K562 (cell line): ENCODE measurements at regions not wholly inside any gene's neighbourhood (a gene's known extent, or its start where the extent isn't known, plus 50 kb on each side); places are given as distances from the start of the nearest gene placed in this dataset.

Source experiments
- ARID1B ChIP-seq: fragments of 450-650 bp; IDR thresholded peaks from 2 replicates; pipeline ENCODE4 v1.6.1; 2016; ENCODE audit warnings: antibody characterized with exemption, mild to moderate bottlenecking, inconsistent platforms
- E2F3 ChIP-seq: fragments of 250-450 bp; sonication (Bioruptor Pico); IDR thresholded peaks from 2 replicates; pipeline ENCODE4 v1.4.0; 2020; ENCODE audit warnings: mild to moderate bottlenecking
- HDAC1 ChIP-seq, 2 experiments: fragments of 450-650 bp; IDR thresholded peaks; 2 replicates each; pipeline ENCODE4 v1.6.1; 2016 to 2017; ENCODE audit warnings: inconsistent platforms in 1 of 2, mild to moderate bottlenecking in 1 of 2, moderate library complexity in 1 of 2
- HINFP ChIP-seq: fragments of 450-650 bp; conservative IDR thresholded peaks from 2 replicates; pipeline ENCODE4 v1.6.1; 2016; ENCODE audit warnings: missing genetic modification characterization, low read depth, mild to moderate bottlenecking, control low read depth, missing compliant biosample characterization
- JUN ChIP-seq, 2 experiments: sonication (generic) in 1 of 2; formaldehyde crosslinking in 1 of 2; IDR thresholded peaks; 2 replicates each; pipeline versions ENCODE4 v1.6.1 to v1.8.0; 2012 to 2022; ENCODE audit warnings: borderline replicate concordance in 2 of 2, mild to moderate bottlenecking in 2 of 2, improper control_type of control experiment in 1 of 2, low read depth in 1 of 2, low read length in 1 of 2, missing genetic modification reagents in 1 of 2
- POLR2G ChIP-seq: fragments of 200-400 bp; formaldehyde crosslinking; IDR thresholded peaks from 2 replicates; pipeline ENCODE4 v1.6.1; 2017; ENCODE audit warnings: low read depth, mild to moderate bottlenecking, antibody characterized with exemption, low read length, moderate library complexity
- PRPF4 ChIP-seq: fragments of 200-400 bp; formaldehyde crosslinking; IDR thresholded peaks from one replicate; pipeline ENCODE4 v1.6.1; 2017; ENCODE audit warnings: low read length, low read depth, mild to moderate bottlenecking; ENCODE audit not compliant: insufficient read depth, poor library complexity, severe bottlenecking
- RFX1 ChIP-seq: fragments of 450-650 bp; IDR thresholded peaks from 2 replicates; pipeline ENCODE4 v1.6.1; 2016; ENCODE audit warnings: mild to moderate bottlenecking, moderate library complexity
- SMARCA5 ChIP-seq: fragments of 450-650 bp; IDR thresholded peaks from 2 replicates; pipeline ENCODE4 v1.6.1; 2016
- TEAD1 ChIP-seq, 2 experiments: fragments of 450-650 bp in 1 of 2; sonication (generic) in 1 of 2; formaldehyde crosslinking; IDR thresholded peaks; 2 replicates each; pipeline versions ENCODE4 v1.4.0 to v1.8.0; 2020 to 2022; ENCODE audit warnings: mild to moderate bottlenecking in 2 of 2, missing genetic modification reagents in 1 of 2
- ZBTB7A ChIP-seq: IDR thresholded peaks from 2 replicates; pipeline ENCODE4 v1.6.1; 2011; ENCODE audit warnings: low read depth, mild to moderate bottlenecking, low read length, moderate library complexity, borderline replicate concordance; ENCODE audit not compliant: control insufficient read depth
- ZC3H8 ChIP-seq: fragments of 450-650 bp; IDR thresholded peaks from 2 replicates; pipeline ENCODE4 v1.6.1; 2017
- ZNF184 ChIP-seq: sonication (generic); formaldehyde crosslinking; IDR thresholded peaks from 2 replicates; pipeline ENCODE4 v1.5.0; 2020; ENCODE audit warnings: missing genetic modification reagents
- ZNF197 ChIP-seq: fragments of 200-800 bp; sonication (Bioruptor generic); IDR thresholded peaks from 2 replicates; pipeline ENCODE4 v1.6.1; 2016; ENCODE audit warnings: low read depth, missing genetic modification characterization, missing compliant biosample characterization
- ZNF311 ChIP-seq: fragments of 250-450 bp; sonication (Bioruptor Pico); IDR thresholded peaks from 2 replicates; pipeline ENCODE4 v1.4.0; 2020; ENCODE audit warnings: mild to moderate bottlenecking, moderate library complexity
- TF ChIP-seq, protein P1 (sequence below), 2 experiments: fragments of 250-450 bp in 1 of 2; fragments of 450-650 bp in 1 of 2; sonication (Bioruptor Pico) in 1 of 2; IDR thresholded peaks; 2 replicates each; pipeline versions ENCODE4 v1.6.1 to v1.8.0; 2016 to 2021; ENCODE audit warnings: mild to moderate bottlenecking in 2 of 2, moderate library complexity in 2 of 2, missing compliant biosample characterization in 1 of 2, missing genetic modification characterization in 1 of 2
- TF ChIP-seq, protein P2 (sequence below): fragments of 150-350 bp; IDR thresholded peaks from 2 replicates; pipeline ENCODE4 v1.6.1; 2014; ENCODE audit warnings: low read depth, mild to moderate bottlenecking, low read length, borderline replicate concordance

DNA sequence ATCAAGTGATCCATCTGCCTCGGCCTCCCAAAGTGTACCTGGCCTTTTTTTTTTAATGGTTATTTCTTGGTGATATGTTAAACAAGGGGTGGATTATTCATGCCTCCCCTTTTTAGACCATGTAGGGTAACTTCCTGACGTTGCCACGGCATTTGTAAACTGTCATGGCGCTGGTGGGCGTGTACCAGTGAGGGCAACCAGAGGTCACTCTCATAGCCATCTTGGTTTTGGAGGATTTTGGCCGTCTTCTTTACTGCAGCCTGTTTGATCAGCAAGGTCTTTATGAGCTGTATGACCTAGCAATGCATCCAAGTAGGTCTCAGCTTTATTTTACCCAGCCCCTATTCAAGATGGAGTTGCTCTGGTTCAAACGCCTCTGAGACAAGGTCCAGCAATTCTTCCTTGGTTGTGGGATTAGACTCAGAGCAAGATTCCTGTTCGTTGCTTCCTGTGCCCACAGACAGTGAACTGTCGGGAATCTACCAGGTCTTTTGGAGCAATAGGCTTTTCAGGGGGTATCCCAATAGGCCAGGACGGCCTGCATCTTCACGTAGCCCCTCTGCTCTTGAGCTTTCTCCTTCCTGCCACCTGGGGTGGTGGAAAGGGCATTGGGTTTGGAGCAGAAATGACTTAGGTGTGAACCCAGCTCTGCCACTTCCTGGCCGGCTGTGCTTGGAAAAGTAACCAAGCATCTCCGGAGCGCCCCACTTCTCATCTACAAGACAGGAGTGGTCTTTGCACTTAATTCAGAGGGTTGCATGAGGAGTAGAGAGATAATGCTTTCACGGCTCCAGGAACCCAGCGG, 52.9 kb upstream of the SEC14L1 start (continued):
- TF ChIP-seq SMARCA5 (no peak), E2F3 (CRISPR knock-in tag) (no peak), ZC3H8 (no peak), POLR2G (no peak), HDAC1 (IDR thresholded peaks at IDR 0.05) (no peak), ZBTB7A (0 out of 2 replicates have a peak, but pooled peaks have one; percentile 4), RFX1 (peak; percentile 47), HINFP (tag) (peak; percentile 80), ARID1B (no peak), ZNF184 (no peak), ZNF311 (CRISPR knock-in tag) (peak; percentile 96), JUN (IDR thresholded peaks at IDR 0.05; ENCODE audit: borderline replicate concordance, low read depth, low read length) (no peak), JUN (CRISPR knock-in tag; IDR thresholded peaks at IDR 0.05; ENCODE audit: borderline replicate concordance) (no peak), TEAD1 (CRISPR knock-in tag; IDR thresholded peaks at IDR 0.05) (peak in 1 of 2 experiments; percentile 84; a peak in 2 of 4 replicates), PRPF4 (no peak), ZNF197 (CRISPR knock-in tag) (0 out of 2 replicates have a peak, but pooled peaks have one; percentile 60)
- TF ChIP-seq, protein P1, sequence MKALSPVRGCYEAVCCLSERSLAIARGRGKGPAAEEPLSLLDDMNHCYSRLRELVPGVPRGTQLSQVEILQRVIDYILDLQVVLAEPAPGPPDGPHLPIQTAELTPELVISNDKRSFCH (CRISPR knock-in tag; IDR thresholded peaks at IDR 0.05): 0 out of 2 replicates have a peak, but pooled peaks have one; percentile 30
- TF ChIP-seq, protein P1 (tag; IDR thresholded peaks at IDR 0.05): peak; percentile 99
- TF ChIP-seq, protein P2, sequence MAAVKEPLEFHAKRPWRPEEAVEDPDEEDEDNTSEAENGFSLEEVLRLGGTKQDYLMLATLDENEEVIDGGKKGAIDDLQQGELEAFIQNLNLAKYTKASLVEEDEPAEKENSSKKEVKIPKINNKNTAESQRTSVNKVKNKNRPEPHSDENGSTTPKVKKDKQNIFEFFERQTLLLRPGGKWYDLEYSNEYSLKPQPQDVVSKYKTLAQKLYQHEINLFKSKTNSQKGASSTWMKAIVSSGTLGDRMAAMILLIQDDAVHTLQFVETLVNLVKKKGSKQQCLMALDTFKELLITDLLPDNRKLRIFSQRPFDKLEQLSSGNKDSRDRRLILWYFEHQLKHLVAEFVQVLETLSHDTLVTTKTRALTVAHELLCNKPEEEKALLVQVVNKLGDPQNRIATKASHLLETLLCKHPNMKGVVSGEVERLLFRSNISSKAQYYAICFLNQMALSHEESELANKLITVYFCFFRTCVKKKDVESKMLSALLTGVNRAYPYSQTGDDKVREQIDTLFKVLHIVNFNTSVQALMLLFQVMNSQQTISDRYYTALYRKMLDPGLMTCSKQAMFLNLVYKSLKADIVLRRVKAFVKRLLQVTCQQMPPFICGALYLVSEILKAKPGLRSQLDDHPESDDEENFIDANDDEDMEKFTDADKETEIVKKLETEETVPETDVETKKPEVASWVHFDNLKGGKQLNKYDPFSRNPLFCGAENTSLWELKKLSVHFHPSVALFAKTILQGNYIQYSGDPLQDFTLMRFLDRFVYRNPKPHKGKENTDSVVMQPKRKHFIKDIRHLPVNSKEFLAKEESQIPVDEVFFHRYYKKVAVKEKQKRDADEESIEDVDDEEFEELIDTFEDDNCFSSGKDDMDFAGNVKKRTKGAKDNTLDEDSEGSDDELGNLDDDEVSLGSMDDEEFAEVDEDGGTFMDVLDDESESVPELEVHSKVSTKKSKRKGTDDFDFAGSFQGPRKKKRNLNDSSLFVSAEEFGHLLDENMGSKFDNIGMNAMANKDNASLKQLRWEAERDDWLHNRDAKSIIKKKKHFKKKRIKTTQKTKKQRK: no peak
